SU-DHL-6 (cell line): ENCODE measurements at regions not wholly inside any gene's neighbourhood (a gene's known extent, or its start where the extent isn't known, plus 50 kb on each side); places are given as distances from the start of the nearest gene placed in this dataset.

Experiments
- H2AFZ ChIP-seq: fragments of 200-600 bp; sonication (generic); 2 replicates; pipeline ENCODE4 v1.6.1; 2014; ENCODE audit warnings: low read depth, mild to moderate bottlenecking, moderate library complexity, mixed read lengths, antibody characterized with exemption, low read length; ENCODE audit not compliant: severe bottlenecking
- H3F3A ChIP-seq: fragments of 200-600 bp; shearing (Covaris generic); 2 replicates; pipeline ENCODE4 v1.6.0; 2016; ENCODE audit warnings: antibody characterized with exemption, mild to moderate bottlenecking; ENCODE audit not compliant: insufficient read depth
- H3K27ac ChIP-seq: fragments of 200-600 bp; sonication (generic); 2 replicates; pipeline ENCODE4 v1.5.1; 2016; ENCODE audit warnings: low read depth, mild to moderate bottlenecking, low read length, moderate library complexity, mixed read lengths
- H3K27me3 ChIP-seq: fragments of 200-600 bp; sonication (generic), shearing (Covaris generic); 2 replicates; pipeline ENCODE4 v1.6.0; 2014; ENCODE audit warnings: mild to moderate bottlenecking, low read length
- H3K36me3 ChIP-seq: fragments of 200-600 bp; sonication (generic); 2 replicates; pipeline ENCODE4 v1.6.1; 2014; ENCODE audit warnings: mild to moderate bottlenecking, low read length, mixed read lengths
- H3K4me2 ChIP-seq: fragments of 300-600, 200-600 bp; shearing (Covaris generic), sonication (generic); 2 replicates; pipeline ENCODE4 v1.6.0; 2014; ENCODE audit warnings: low read length, low read depth, mild to moderate bottlenecking; ENCODE audit not compliant: poor library complexity, severe bottlenecking
- H3K4me3 ChIP-seq: fragments of 200-600 bp; sonication (generic); 2 replicates; pipeline ENCODE4 v1.5.1; 2014; ENCODE audit warnings: antibody characterized with exemption, low read length, mild to moderate bottlenecking, mixed read lengths; ENCODE audit not compliant: insufficient read depth, poor library complexity, severe bottlenecking
- H3K79me2 ChIP-seq: fragments of 200-600 bp; sonication (generic); 2 replicates; pipeline ENCODE4 v1.6.1; 2014; ENCODE audit warnings: mild to moderate bottlenecking, low read length, moderate library complexity; ENCODE audit not compliant: insufficient read depth
- H3K9ac ChIP-seq: fragments of 200-600 bp; sonication (generic); 2 replicates; pipeline ENCODE4 v1.7.0; 2014; ENCODE audit warnings: mild to moderate bottlenecking, low read length
- H3K9me2 ChIP-seq: fragments of 200-600 bp; sonication (generic); replicated peaks from 2 replicates; pipeline ENCODE4 v1.6.1; 2014; ENCODE audit warnings: low read length; ENCODE audit not compliant: insufficient read depth
- H3K9me3 ChIP-seq: fragments of 200-600 bp; sonication (generic); 2 replicates; pipeline ENCODE4 v1.6.1; 2014; ENCODE audit warnings: low read length, mixed read lengths; ENCODE audit not compliant: insufficient read depth
- H4K20me1 ChIP-seq: fragments of 200-600 bp; sonication (generic); 2 replicates; pipeline ENCODE4 v1.6.1; 2014; ENCODE audit warnings: low read depth, mild to moderate bottlenecking, antibody characterized with exemption, low read length, moderate library complexity, mixed read lengths
- EZH2phosphoT487 ChIP-seq: fragments of 200-600 bp; sonication (generic), shearing (Covaris generic); conservative IDR thresholded peaks from 2 replicates; pipeline ENCODE4 v1.6.1; 2018; ENCODE audit warnings: mild to moderate bottlenecking, antibody characterized with exemption, low read length, moderate library complexity, mixed read lengths
- TF ChIP-seq, protein P1 (sequence below): fragments of 200-600 bp; sonication (generic); IDR thresholded peaks from one replicate; pipeline ENCODE4 v1.5.1; 2017; ENCODE audit warnings: antibody characterized with exemption, mild to moderate bottlenecking, low read length, moderate library complexity; ENCODE audit not compliant: insufficient read depth, poor library complexity, severe bottlenecking

DNA sequence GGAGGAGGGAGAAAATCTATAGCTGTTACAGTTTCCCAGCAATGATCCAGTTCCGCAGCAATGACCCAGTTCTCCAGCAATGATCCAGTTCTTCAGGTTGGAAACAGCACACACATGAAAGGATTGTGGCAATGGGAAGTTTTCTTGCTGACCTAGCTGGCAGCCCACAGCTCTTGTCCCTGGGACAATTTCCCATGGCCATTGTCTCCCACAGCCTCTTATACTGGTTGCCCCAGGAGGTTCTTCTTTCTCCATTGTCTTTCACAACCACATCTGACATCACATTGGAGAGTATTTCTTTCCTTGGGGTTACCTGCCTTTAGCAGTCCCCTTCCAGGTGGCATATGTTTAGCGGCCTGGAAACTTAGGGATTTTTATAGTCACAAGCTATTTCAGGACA, 209.8 kb upstream of the PLEKHG7 start:
- H2AFZ ChIP-seq = no peak overlapping the region
- H3K9me2 ChIP-seq = no peaks in the 10 kb centered on the region
- H4K20me1 ChIP-seq = no peaks in the 10 kb centered on the region
- no peak for TF ChIP-seq EZH2phosphoT487
- TF ChIP-seq, protein P1, sequence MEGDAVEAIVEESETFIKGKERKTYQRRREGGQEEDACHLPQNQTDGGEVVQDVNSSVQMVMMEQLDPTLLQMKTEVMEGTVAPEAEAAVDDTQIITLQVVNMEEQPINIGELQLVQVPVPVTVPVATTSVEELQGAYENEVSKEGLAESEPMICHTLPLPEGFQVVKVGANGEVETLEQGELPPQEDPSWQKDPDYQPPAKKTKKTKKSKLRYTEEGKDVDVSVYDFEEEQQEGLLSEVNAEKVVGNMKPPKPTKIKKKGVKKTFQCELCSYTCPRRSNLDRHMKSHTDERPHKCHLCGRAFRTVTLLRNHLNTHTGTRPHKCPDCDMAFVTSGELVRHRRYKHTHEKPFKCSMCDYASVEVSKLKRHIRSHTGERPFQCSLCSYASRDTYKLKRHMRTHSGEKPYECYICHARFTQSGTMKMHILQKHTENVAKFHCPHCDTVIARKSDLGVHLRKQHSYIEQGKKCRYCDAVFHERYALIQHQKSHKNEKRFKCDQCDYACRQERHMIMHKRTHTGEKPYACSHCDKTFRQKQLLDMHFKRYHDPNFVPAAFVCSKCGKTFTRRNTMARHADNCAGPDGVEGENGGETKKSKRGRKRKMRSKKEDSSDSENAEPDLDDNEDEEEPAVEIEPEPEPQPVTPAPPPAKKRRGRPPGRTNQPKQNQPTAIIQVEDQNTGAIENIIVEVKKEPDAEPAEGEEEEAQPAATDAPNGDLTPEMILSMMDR = no peak
- H3K4me2 ChIP-seq = no peak overlapping the region
- no peaks in the 10 kb centered on the region for H3K79me2 ChIP-seq
- H3F3A ChIP-seq = peaks cover 3% of the 10 kb centered on the region; the same call in 1 of the 2 replicates
- peaks cover 11% of the 10 kb centered on the region; the same call in 1 of the 2 replicates for H3K9me3 ChIP-seq
- H3K4me3 ChIP-seq = no peak overlapping the region
- H3K9ac ChIP-seq = no peak overlapping the region
- no peaks in the 10 kb centered on the region for H3K27me3 ChIP-seq
- H3K36me3 ChIP-seq = 0 out of 2 replicates have a peak, but pooled peaks cover 7% of the 10 kb centered on the region
- H3K27ac ChIP-seq = no peak overlapping the region

DNA sequence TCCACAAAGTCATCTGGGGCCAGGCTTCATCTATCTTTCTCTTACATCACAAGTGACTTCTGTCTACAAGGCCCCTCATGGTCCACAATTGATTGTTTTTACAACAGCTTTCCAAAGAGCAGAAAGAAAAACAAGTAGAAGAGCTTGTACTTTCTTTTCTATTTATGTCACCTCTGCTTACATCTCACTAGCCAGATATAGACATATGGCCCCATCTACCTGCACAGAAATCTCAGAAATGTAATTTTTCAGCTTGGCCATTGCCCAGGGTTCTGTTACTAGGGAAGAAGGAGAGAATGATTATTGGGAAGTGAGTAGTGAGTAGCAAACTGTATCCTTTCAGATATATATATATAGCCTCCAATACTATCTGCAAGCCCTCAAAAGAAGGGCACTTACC, 210.5 kb upstream of the PLEKHG7 start:
- Histone ChIP-seq H3K9me2 (no peaks in the 10 kb centered on the region), H3K27ac (peak overlapping the region; percentile 62), H2AFZ (peak overlapping the region; percentile 91), H3K36me3 (0 out of 2 replicates have a peak, but pooled peaks cover 7% of the 10 kb centered on the region), H3K4me3 (no peak overlapping the region), H3K9ac (peak overlapping the region; percentile 18; the same call in 1 of the 2 replicates), H3F3A (peaks cover 4% of the 10 kb centered on the region; the same call in 1 of the 2 replicates), H3K27me3 (no peaks in the 10 kb centered on the region), H3K4me2 (peak overlapping the region; percentile 54), H3K9me3 (peaks cover 11% of the 10 kb centered on the region; the same call in 1 of the 2 replicates), H3K79me2 (no peaks in the 10 kb centered on the region), H4K20me1 (no peaks in the 10 kb centered on the region)
- TF ChIP-seq EZH2phosphoT487 = no peak
- TF ChIP-seq, protein P1 = no peak

DNA sequence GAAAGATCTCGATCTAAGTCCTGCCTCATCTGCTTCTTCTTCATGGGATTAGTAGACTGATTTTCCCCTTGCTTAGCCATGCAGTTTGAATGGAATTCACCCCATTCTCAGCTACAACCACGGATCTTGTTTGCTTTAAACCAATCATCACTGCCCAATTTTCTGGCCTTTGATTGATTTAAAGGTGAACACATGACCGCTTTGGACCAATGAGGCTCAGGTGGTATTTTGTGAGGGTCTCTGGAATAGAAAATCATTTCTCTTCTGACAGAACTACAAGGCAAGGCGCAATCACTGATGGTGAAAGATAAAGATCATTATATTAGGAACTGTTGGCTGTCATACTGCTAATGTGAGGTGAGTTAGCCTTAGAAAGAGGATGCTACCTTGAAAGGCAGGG, 213.0 kb upstream of the PLEKHG7 start:
- H4K20me1 ChIP-seq = no peaks in the 10 kb centered on the region
- TF ChIP-seq, protein P1 = no peak
- TF ChIP-seq EZH2phosphoT487 = no peak
- no peaks in the 10 kb centered on the region for H3K9me2 ChIP-seq
- peaks cover 11% of the 10 kb centered on the region; the same call in 1 of the 2 replicates for H3K9me3 ChIP-seq
- peak overlapping the region; percentile 52 for H2AFZ ChIP-seq
- no peak overlapping the region for H3K9ac ChIP-seq
- H3K27ac ChIP-seq = peak overlapping the region; percentile 56; the same call in 1 of the 2 replicates
- no peak overlapping the region for H3K4me2 ChIP-seq
- peaks cover 13% of the 10 kb centered on the region; the same call in 1 of the 2 replicates for H3F3A ChIP-seq
- no peaks in the 10 kb centered on the region for H3K79me2 ChIP-seq
- H3K36me3 ChIP-seq = 0 out of 2 replicates have a peak, but pooled peaks cover 7% of the 10 kb centered on the region
- no peaks in the 10 kb centered on the region for H3K27me3 ChIP-seq
- H3K4me3 ChIP-seq = no peak overlapping the region
